Peyer's patch (tissue), 4 donors: ENCODE measurements at regions not wholly inside any gene's neighbourhood (a gene's known extent, or its start where the extent isn't known, plus 50 kb on each side); places are given as distances from the start of the nearest gene placed in this dataset.

Experiments
- CTCF ChIP-seq, 6 experiments: fragments of 450-650 bp in 4 of 6; fragments of 200-600 bp in 2 of 6; sonication (generic) in 1 of 6; IDR thresholded peaks; one replicate each; pipeline ENCODE4 v1.5.1; 2017 to 2019; ENCODE audit warnings: antibody characterized with exemption in 6 of 6, mild to moderate bottlenecking in 3 of 6, moderate library complexity in 1 of 6
- POLR2A ChIP-seq, 2 donors: fragments of 450-650 bp; IDR thresholded peaks; one replicate each; pipeline ENCODE4 v1.5.1; 2017; ENCODE audit warnings: antibody characterized with exemption in 2 of 2, mild to moderate bottlenecking in 2 of 2, moderate library complexity in 2 of 2

GRCh38 chr9:22316645-22317044 lies 130.0 kb upstream of the DMRTA1 start:
- no peak for TF ChIP-seq CTCF (IDR thresholded peaks at IDR 0.05)
- no peak for TF ChIP-seq POLR2A (IDR thresholded peaks at IDR 0.05)
